WTC11 (cell line): ENCODE measurements at regions not wholly inside any gene's neighbourhood (a gene's known extent, or its start where the extent isn't known, plus 50 kb on each side); places are given as distances from the start of the nearest gene placed in this dataset.

Source experiments
- ATAC-seq: fragments of 200-7000 bp; cut with Tn5 transposase; 2 replicates; pipeline ENCODE4 v1.10.0; 2021; ENCODE audit warnings: mild to moderate bottlenecking, moderate library complexity
- CTCF ChIA-PET: fragments of 300-600 bp; sonication (Branson Sonifier 250); formaldehyde crosslinking; loops from one replicate; lab custom pipeline; 2021; ENCODE audit warnings: antibody characterized with exemption; lab: Charles Lee
- POLR2A ChIA-PET: fragments of 350-600 bp; sonication (Branson Sonifier 250); formaldehyde crosslinking; loops from one replicate; lab custom pipeline; 2021; ENCODE audit warnings: antibody characterized with exemption; lab: Charles Lee
- DNase-seq: peaks from one replicate; pipeline ENCODE4 v3.0.0; 2021; ENCODE audit warnings: low spot score
- H3K27ac Mint-ChIP-seq: 2 replicates; pipeline ENCODE4 v1.8.0; 2021; ENCODE audit warnings: mixed read lengths
- H3K27me3 Mint-ChIP-seq: 2 replicates; pipeline ENCODE4 v1.8.0; 2021; ENCODE audit warnings: low read depth, mild to moderate bottlenecking, moderate library complexity, mixed read lengths
- H3K36me3 Mint-ChIP-seq: 2 replicates; pipeline ENCODE4 v1.8.0; 2021; ENCODE audit warnings: mixed read lengths
- H3K4me1 Mint-ChIP-seq: 2 replicates; pipeline ENCODE4 v1.8.0; 2022; ENCODE audit warnings: mixed read lengths
- H3K4me3 Mint-ChIP-seq: 2 replicates; pipeline ENCODE4 v1.8.0; 2021; ENCODE audit warnings: mild to moderate bottlenecking, moderate library complexity, mixed read lengths
- H3K9me3 Mint-ChIP-seq: 2 replicates; pipeline ENCODE4 v1.8.0; 2021; ENCODE audit warnings: mixed read lengths
- AFF4 ChIP-seq: sonication (generic); formaldehyde crosslinking; IDR thresholded peaks from 2 replicates; pipeline ENCODE4 v1.8.1; 2023; ENCODE audit warnings: mild to moderate bottlenecking, missing genetic modification reagents, borderline replicate concordance
- ATF2 ChIP-seq: sonication (generic); formaldehyde crosslinking; IDR thresholded peaks from 2 replicates; pipeline ENCODE4 v1.8.1; 2022; ENCODE audit warnings: low read depth, missing genetic modification reagents, borderline replicate concordance
- GABPB1 ChIP-seq: sonication (generic); formaldehyde crosslinking; IDR thresholded peaks from 2 replicates; pipeline ENCODE4 v1.8.1; 2023; ENCODE audit warnings: mild to moderate bottlenecking, missing genetic modification reagents
- GTF2I ChIP-seq: fragments of 250-450 bp; sonication (Bioruptor Pico); conservative IDR thresholded peaks from 2 replicates; pipeline ENCODE4 v1.4.0; 2021; ENCODE audit warnings: mild to moderate bottlenecking
- HMGA2 ChIP-seq: fragments of 250-450 bp; sonication (Bioruptor Pico); IDR thresholded peaks from 2 replicates; pipeline ENCODE4 v1.4.0; 2021; ENCODE audit warnings: mild to moderate bottlenecking, moderate library complexity
- IRF1 ChIP-seq: sonication (generic); formaldehyde crosslinking; IDR thresholded peaks from 2 replicates; pipeline ENCODE4 v1.8.0; 2023; ENCODE audit warnings: missing genetic modification reagents
- NFATC4 ChIP-seq: fragments of 250-450 bp; sonication (Bioruptor Pico); IDR thresholded peaks from 2 replicates; pipeline ENCODE4 v1.9.0; 2021; ENCODE audit warnings: mild to moderate bottlenecking
- PRDM15 ChIP-seq: sonication (generic); formaldehyde crosslinking; IDR thresholded peaks from 2 replicates; pipeline ENCODE4 v1.8.0; 2022; ENCODE audit warnings: missing genetic modification reagents
- RORB ChIP-seq: fragments of 250-450 bp; sonication (Bioruptor Pico); IDR thresholded peaks from 2 replicates; pipeline ENCODE4 v1.9.0; 2021; ENCODE audit warnings: mild to moderate bottlenecking
- SP1 ChIP-seq: sonication (generic); formaldehyde crosslinking; conservative IDR thresholded peaks from 2 replicates; pipeline ENCODE4 v1.8.1; 2022; ENCODE audit warnings: missing genetic modification reagents
- TEAD1 ChIP-seq: sonication (generic); formaldehyde crosslinking; IDR thresholded peaks from 2 replicates; pipeline ENCODE4 v1.8.0; 2022; ENCODE audit warnings: mild to moderate bottlenecking, missing genetic modification reagents
- ZBTB43 ChIP-seq: sonication (generic); formaldehyde crosslinking; IDR thresholded peaks from 2 replicates; pipeline ENCODE4 v1.8.1; 2023; ENCODE audit warnings: mild to moderate bottlenecking, missing genetic modification reagents
- ZMAT4 ChIP-seq: fragments of 250-450 bp; sonication (Bioruptor Pico); IDR thresholded peaks from 2 replicates; pipeline ENCODE4 v1.9.0; 2021; ENCODE audit warnings: mild to moderate bottlenecking
- ZNF281 ChIP-seq: sonication (generic); formaldehyde crosslinking; IDR thresholded peaks from 2 replicates; pipeline ENCODE4 v1.8.0; 2023; ENCODE audit warnings: mild to moderate bottlenecking, missing genetic modification reagents
- ZNF317 ChIP-seq: sonication (generic); formaldehyde crosslinking; IDR thresholded peaks from 2 replicates; pipeline ENCODE4 v1.8.1; 2023; ENCODE audit warnings: low read depth, mild to moderate bottlenecking, moderate library complexity, missing genetic modification reagents, borderline replicate concordance
- ZNF512 ChIP-seq: sonication (generic); formaldehyde crosslinking; IDR thresholded peaks from 2 replicates; pipeline ENCODE4 v1.8.1; 2022; ENCODE audit warnings: missing genetic modification reagents, borderline replicate concordance

GRCh38 chr11:42571878-42572610 lies 739.8 kb upstream of the API5 start:
- Mint-ChIP-seq H3K27me3 (no peaks in the 10 kb centered on the region; the same call in 1 of the 2 replicates), H3K9me3 (peaks cover 26% of the 10 kb centered on the region), H3K27ac (no peak overlapping the region), H3K36me3 (peaks cover 1% of the 10 kb centered on the region), H3K4me1 (0 out of 2 replicates have a peak, but pooled peaks cover 4% of the 10 kb centered on the region), H3K4me3 (no peak overlapping the region)
- DNase-seq (no peak), ATAC-seq (no peak)
- CTCF ChIA-PET: no interaction called here
- POLR2A ChIA-PET: no interaction called here
- TF ChIP-seq GTF2I (CRISPR knock-in tag) (no peak), ZNF512 (CRISPR knock-in tag) (no peak), RORB (no peak), TEAD1 (no peak), ZNF281 (CRISPR knock-in tag) (no peak), GABPB1 (CRISPR knock-in tag) (no peak), PRDM15 (CRISPR knock-in tag) (no peak)

- Mint-ChIP-seq H3K4me3 (no peak overlapping the region), H3K27ac (no peak overlapping the region), H3K9me3 (peaks cover 15% of the 10 kb centered on the region), H3K4me1 (no peaks in the 10 kb centered on the region), H3K27me3 (no peaks in the 10 kb centered on the region), H3K36me3 (no peaks in the 10 kb centered on the region)
- TF ChIP-seq ZMAT4 (CRISPR knock-in tag): no peak
- no peak for TF ChIP-seq ATF2 (CRISPR knock-in tag)
- TF ChIP-seq NFATC4 (CRISPR knock-in tag): no peak
- no peak for TF ChIP-seq GTF2I (CRISPR knock-in tag)
- no peak for TF ChIP-seq AFF4 (CRISPR knock-in tag)
- no peak for TF ChIP-seq IRF1 (CRISPR knock-in tag)
- TF ChIP-seq ZNF317 (CRISPR knock-in tag): no peak
- TF ChIP-seq ZBTB43 (CRISPR knock-in tag): no peak
- no peak for TF ChIP-seq HMGA2 (CRISPR knock-in tag)
- no peak for TF ChIP-seq SP1 (CRISPR knock-in tag)
- DNase-seq (no peak), ATAC-seq (no peak)
- POLR2A ChIA-PET: no interaction called here
- CTCF ChIA-PET: no interaction called here
Measured at GRCh38 chr11:42576318-42576717, 735.5 kb upstream of the API5 start.
